GM12878 (cell line): ENCODE measurements at regions not wholly inside any gene's neighbourhood (a gene's known extent, or its start where the extent isn't known, plus 50 kb on each side); places are given as distances from the start of the nearest gene placed in this dataset.

Experiments used
- CTCF ChIP-seq, 3 experiments: IDR thresholded peaks in 2 of 3; conservative IDR thresholded peaks in 1 of 3; 2 replicates each; pipeline ENCODE4 v1.5.1; 2011; ENCODE audit warnings: low read depth in 3 of 3, low read length in 3 of 3, mild to moderate bottlenecking in 3 of 3, control low read depth in 2 of 3, moderate library complexity in 2 of 3, inconsistent platforms in 1 of 3, mixed read lengths in 1 of 3; ENCODE audit not compliant: control insufficient read depth in 2 of 3, insufficient read depth in 1 of 3; ENCODE audit errors: extremely low read depth in 1 of 3
- EED ChIP-seq: sonication (generic); IDR thresholded peaks from 2 replicates; pipeline ENCODE4 v1.6.1; 2016; ENCODE audit warnings: antibody characterized with exemption, low read depth
- GABPA ChIP-seq: IDR thresholded peaks from 2 replicates; pipeline ENCODE4 v1.6.1; 2014; ENCODE audit warnings: antibody characterized with exemption, low read depth, mild to moderate bottlenecking, inconsistent platforms
- NR2F1 ChIP-seq: fragments of 450-650 bp; conservative IDR thresholded peaks from 2 replicates; pipeline ENCODE4 v1.6.1; 2017; ENCODE audit warnings: mild to moderate bottlenecking
- SMC3 ChIP-seq: IDR thresholded peaks from 2 replicates; pipeline ENCODE4 v1.6.1; 2011; ENCODE audit warnings: low read length, improper control_type of control experiment, borderline replicate concordance
- TF ChIP-seq, protein P1 (sequence below): IDR thresholded peaks from 2 replicates; pipeline ENCODE4 v1.6.1; 2011; ENCODE audit warnings: mild to moderate bottlenecking, low read depth, low read length, moderate library complexity; ENCODE audit not compliant: insufficient replicate concordance

DNA sequence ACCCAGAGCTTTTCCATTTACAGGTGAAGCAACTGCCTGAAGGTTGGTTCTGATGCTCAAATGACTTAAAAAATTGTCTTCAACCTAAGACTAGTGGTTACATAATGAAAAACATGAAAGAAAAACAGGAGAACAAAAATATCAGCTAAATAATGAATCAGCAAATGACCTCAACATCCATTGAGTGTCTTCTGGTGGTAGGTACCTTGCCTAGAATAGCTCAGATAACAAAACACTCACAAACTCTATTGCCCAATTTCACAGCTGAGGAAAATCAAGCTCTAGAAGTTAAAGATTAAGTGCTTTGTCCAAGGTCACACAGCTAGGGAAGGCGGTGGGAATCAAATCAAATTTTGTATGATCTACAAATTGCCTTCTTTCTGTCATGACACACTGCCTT, 304.6 kb upstream of the CDH11 start:
- TF ChIP-seq EED (no peak), CTCF (IDR thresholded peaks at IDR 0.05 in 2 of 3, conservative IDR thresholded peaks at IDR 0.05 in 1 of 3; ENCODE audit: control insufficient read depth in 2 of 3, extremely low read depth in 1 of 3, insufficient read depth in 1 of 3, low read depth in 3 of 3, low read length in 3 of 3) (no peak), NR2F1 (no peak), GABPA (no peak), SMC3 (no peak)
- TF ChIP-seq, protein P1, sequence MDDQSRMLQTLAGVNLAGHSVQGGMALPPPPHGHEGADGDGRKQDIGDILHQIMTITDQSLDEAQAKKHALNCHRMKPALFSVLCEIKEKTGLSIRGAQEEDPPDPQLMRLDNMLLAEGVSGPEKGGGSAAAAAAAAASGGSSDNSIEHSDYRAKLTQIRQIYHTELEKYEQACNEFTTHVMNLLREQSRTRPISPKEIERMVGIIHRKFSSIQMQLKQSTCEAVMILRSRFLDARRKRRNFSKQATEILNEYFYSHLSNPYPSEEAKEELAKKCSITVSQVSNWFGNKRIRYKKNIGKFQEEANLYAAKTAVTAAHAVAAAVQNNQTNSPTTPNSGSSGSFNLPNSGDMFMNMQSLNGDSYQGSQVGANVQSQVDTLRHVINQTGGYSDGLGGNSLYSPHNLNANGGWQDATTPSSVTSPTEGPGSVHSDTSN, result no peak
